Karpas-422 (cell line): ENCODE measurements at regions not wholly inside any gene's neighbourhood (a gene's known extent, or its start where the extent isn't known, plus 50 kb on each side); places are given as distances from the start of the nearest gene placed in this dataset.

Experiments used
- DNase-seq: peaks from one replicate; pipeline ENCODE4 v3.0.0-alpha.2; 2015
- H2AFZ ChIP-seq: fragments of 200-600 bp; sonication (generic); 2 replicates; pipeline ENCODE4 v1.6.1; 2014; ENCODE audit warnings: antibody characterized with exemption, low read length, mixed read lengths
- H3K27ac ChIP-seq: fragments of 200-600 bp; sonication (generic); 2 replicates; pipeline ENCODE4 v1.5.1; 2014; ENCODE audit warnings: mild to moderate bottlenecking, low read length, moderate library complexity
- H3K27me3 ChIP-seq: fragments of 200-600 bp; sonication (generic); 2 replicates; pipeline ENCODE4 v1.6.1; 2014; ENCODE audit warnings: low read length, mixed read lengths
- H3K36me3 ChIP-seq: fragments of 200-600 bp; sonication (generic); 2 replicates; pipeline ENCODE4 v1.6.1; 2014; ENCODE audit warnings: low read length, mixed read lengths; ENCODE audit not compliant: insufficient read depth
- H3K4me1 ChIP-seq: fragments of 200-600 bp; sonication (generic); 2 replicates; pipeline ENCODE4 v1.6.1; 2014; ENCODE audit warnings: mild to moderate bottlenecking, low read length, mixed read lengths
- H3K4me2 ChIP-seq: fragments of 200-600 bp; sonication (generic); 2 replicates; pipeline ENCODE4 v1.6.1; 2014; ENCODE audit warnings: low read length, low read depth, mild to moderate bottlenecking; ENCODE audit not compliant: poor library complexity, severe bottlenecking
- H3K4me3 ChIP-seq: fragments of 200-600 bp; sonication (generic); 2 replicates; pipeline ENCODE4 v1.5.1; 2014; ENCODE audit warnings: mild to moderate bottlenecking, antibody characterized with exemption, low read length, mixed read lengths
- H3K79me2 ChIP-seq: fragments of 200-600 bp; sonication (generic); 2 replicates; pipeline ENCODE4 v1.6.1; 2014; ENCODE audit warnings: mild to moderate bottlenecking, low read length, mixed read lengths
- H3K9ac ChIP-seq: fragments of 200-600 bp; sonication (generic); 2 replicates; pipeline ENCODE4 v1.6.0; 2014; ENCODE audit warnings: low read length
- H3K9me2 ChIP-seq: fragments of 200-600 bp; sonication (generic), shearing (Covaris generic); replicated peaks from 2 replicates; pipeline ENCODE4 v1.6.0; 2014; ENCODE audit warnings: mild to moderate bottlenecking, low read length, moderate library complexity; ENCODE audit not compliant: insufficient read depth
- H3K9me3 ChIP-seq: fragments of 300-700, 200-600 bp; sonication (generic); 2 replicates; pipeline ENCODE4 v1.6.1; 2014; ENCODE audit warnings: low read length, mixed read lengths
- H4K20me1 ChIP-seq: fragments of 200-600 bp; sonication (generic); 2 replicates; pipeline ENCODE4 v1.6.1; 2014; ENCODE audit warnings: mild to moderate bottlenecking, antibody characterized with exemption, low read length, low read depth; ENCODE audit not compliant: insufficient read depth

GRCh38 chr11:16454289-16454863, 98.0 kb upstream of the SOX6 start:
- Histone ChIP-seq H3K27me3 (no peaks in the 10 kb centered on the region; the same call in 1 of the 2 replicates), H3K36me3 (no peaks in the 10 kb centered on the region), H3K9me3 (no peaks in the 10 kb centered on the region), H3K9ac (no peak overlapping the region), H3K4me3 (no peak overlapping the region), H2AFZ (no peak overlapping the region), H3K27ac (no peak overlapping the region), H3K4me1 (no peaks in the 10 kb centered on the region), H4K20me1 (no peaks in the 10 kb centered on the region), H3K4me2 (no peak overlapping the region), H3K9me2 (no peaks in the 10 kb centered on the region), H3K79me2 (no peaks in the 10 kb centered on the region)
- DNase-seq, result no peak

DNA sequence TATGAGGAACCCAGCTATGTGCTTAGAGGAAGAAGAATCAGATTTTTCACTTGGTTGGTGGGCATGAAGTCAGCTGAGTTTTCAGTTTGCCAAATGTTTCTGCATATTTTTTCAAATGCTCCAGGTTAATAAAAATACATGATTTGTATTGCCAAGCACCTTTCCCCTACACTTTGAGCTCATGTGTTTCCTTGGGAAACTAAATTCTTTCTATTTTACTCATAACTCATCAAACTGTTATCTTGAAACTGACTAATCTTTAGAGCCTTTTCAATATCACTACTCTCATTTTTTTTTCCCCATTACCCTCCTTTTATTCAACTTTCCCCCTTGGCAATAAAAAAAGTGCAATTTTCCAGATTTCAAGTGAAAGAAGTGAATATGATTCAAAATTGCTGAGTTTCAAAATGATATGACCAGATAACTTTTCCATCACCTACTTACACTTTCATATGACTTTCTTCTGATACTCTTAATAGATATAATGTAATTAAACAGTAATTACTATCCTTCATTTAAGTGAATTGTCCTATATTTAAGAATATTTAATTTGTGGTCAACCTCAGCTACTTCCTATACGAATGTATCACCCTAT, 91.9 kb upstream of the SOX6 start:
- no peaks in the 10 kb centered on the region for H3K27me3 ChIP-seq
- no peak overlapping the region for H3K9ac ChIP-seq
- H2AFZ ChIP-seq, result no peak overlapping the region
- H3K4me1 ChIP-seq, result no peaks in the 10 kb centered on the region
- H3K9me3 ChIP-seq, result no peaks in the 10 kb centered on the region
- no peaks in the 10 kb centered on the region for H3K79me2 ChIP-seq
- no peak overlapping the region for H3K27ac ChIP-seq
- H3K36me3 ChIP-seq, result no peaks in the 10 kb centered on the region
- no peaks in the 10 kb centered on the region for H3K9me2 ChIP-seq
- no peaks in the 10 kb centered on the region for H4K20me1 ChIP-seq
- H3K4me3 ChIP-seq, result no peak overlapping the region
- no peak overlapping the region for H3K4me2 ChIP-seq
- no peak for DNase-seq

GRCh38 chr11:16441461-16441860, 85.1 kb upstream of the SOX6 start:
- Histone ChIP-seq H3K9me2 (no peaks in the 10 kb centered on the region), H3K4me2 (no peak overlapping the region), H3K9ac (no peak overlapping the region), H2AFZ (no peak overlapping the region), H3K27me3 (no peaks in the 10 kb centered on the region), H3K79me2 (no peaks in the 10 kb centered on the region), H4K20me1 (no peaks in the 10 kb centered on the region), H3K4me3 (no peak overlapping the region), H3K9me3 (no peaks in the 10 kb centered on the region), H3K4me1 (no peaks in the 10 kb centered on the region), H3K27ac (no peak overlapping the region), H3K36me3 (no peaks in the 10 kb centered on the region)
- no peak for DNase-seq

GRCh38 chr11:16440136-16440535, 83.8 kb upstream of the SOX6 start:
- no peak overlapping the region for H2AFZ ChIP-seq
- no peaks in the 10 kb centered on the region for H3K27me3 ChIP-seq
- H3K9me2 ChIP-seq, result no peaks in the 10 kb centered on the region
- H4K20me1 ChIP-seq, result no peaks in the 10 kb centered on the region
- H3K79me2 ChIP-seq, result no peaks in the 10 kb centered on the region
- H3K27ac ChIP-seq, result no peak overlapping the region
- no peaks in the 10 kb centered on the region for H3K4me1 ChIP-seq
- H3K9me3 ChIP-seq, result no peaks in the 10 kb centered on the region
- no peaks in the 10 kb centered on the region for H3K36me3 ChIP-seq
- H3K4me3 ChIP-seq, result no peak overlapping the region
- no peak overlapping the region for H3K4me2 ChIP-seq
- no peak for DNase-seq
- no peak overlapping the region for H3K9ac ChIP-seq

DNA sequence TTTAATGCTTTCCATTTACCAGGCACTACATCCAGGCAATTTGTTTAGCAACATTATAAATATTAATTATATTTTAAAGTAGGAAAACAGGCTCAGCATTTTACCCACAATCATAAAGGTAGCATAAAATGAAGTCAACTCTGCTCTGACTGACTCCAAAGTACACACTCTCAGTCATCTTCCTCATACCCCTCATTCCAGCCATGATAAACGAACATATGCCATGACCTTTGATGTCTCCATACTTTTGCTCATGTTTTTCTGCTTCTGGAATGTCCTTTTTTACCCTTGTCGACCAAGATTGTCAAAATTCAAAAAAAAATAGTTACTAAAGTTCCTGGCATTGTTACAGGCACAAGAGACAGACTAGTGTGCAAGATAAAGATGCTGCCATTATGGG, 77.7 kb upstream of the SOX6 start:
- H3K4me2 ChIP-seq, result no peak overlapping the region
- H4K20me1 ChIP-seq, result no peaks in the 10 kb centered on the region
- H3K36me3 ChIP-seq, result no peaks in the 10 kb centered on the region
- H3K9me2 ChIP-seq, result no peaks in the 10 kb centered on the region
- no peak overlapping the region for H3K4me3 ChIP-seq
- H3K27me3 ChIP-seq, result no peaks in the 10 kb centered on the region
- H3K4me1 ChIP-seq, result no peaks in the 10 kb centered on the region
- DNase-seq, result no peak
- H3K9ac ChIP-seq, result no peak overlapping the region
- no peaks in the 10 kb centered on the region for H3K79me2 ChIP-seq
- H2AFZ ChIP-seq, result no peak overlapping the region
- H3K27ac ChIP-seq, result no peak overlapping the region
- no peaks in the 10 kb centered on the region for H3K9me3 ChIP-seq

- H4K20me1 ChIP-seq, result no peaks in the 10 kb centered on the region
- DNase-seq, result no peak
- H3K4me1 ChIP-seq, result no peaks in the 10 kb centered on the region
- H3K9me3 ChIP-seq, result no peaks in the 10 kb centered on the region
- no peak overlapping the region for H3K9ac ChIP-seq
- H3K27ac ChIP-seq, result no peak overlapping the region
- no peaks in the 10 kb centered on the region for H3K27me3 ChIP-seq
- H3K4me3 ChIP-seq, result no peak overlapping the region
- H3K79me2 ChIP-seq, result no peaks in the 10 kb centered on the region
- H2AFZ ChIP-seq, result no peak overlapping the region
- no peak overlapping the region for H3K4me2 ChIP-seq
- H3K9me2 ChIP-seq, result no peaks in the 10 kb centered on the region
- H3K36me3 ChIP-seq, result no peaks in the 10 kb centered on the region
These were observed 74.3 kb upstream of the SOX6 start for GRCh38 chr11:16430674-16431073.

DNA sequence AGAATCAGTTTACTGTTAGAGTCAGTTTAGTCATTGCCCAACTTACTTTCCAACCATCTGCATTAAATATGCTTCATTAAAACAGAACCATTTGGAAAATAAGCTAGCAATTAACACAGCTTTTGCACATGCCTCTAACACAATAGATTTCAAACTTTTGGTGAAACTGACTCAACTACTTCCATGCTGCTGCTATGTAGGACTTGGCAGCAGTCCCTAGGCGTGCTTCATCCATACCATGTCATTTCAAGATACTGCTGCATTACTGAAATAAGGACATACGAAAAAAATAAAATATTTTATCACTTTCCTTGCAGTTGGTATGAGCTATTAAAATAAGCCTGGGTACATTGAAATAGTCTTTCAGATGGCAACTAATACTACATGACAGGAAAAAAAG, 65.5 kb upstream of the SOX6 start:
- Histone ChIP-seq H3K9me3 (no peaks in the 10 kb centered on the region), H3K4me1 (no peaks in the 10 kb centered on the region), H3K4me2 (no peak overlapping the region), H3K27me3 (no peaks in the 10 kb centered on the region), H3K27ac (no peak overlapping the region), H2AFZ (no peak overlapping the region), H4K20me1 (no peaks in the 10 kb centered on the region), H3K9ac (no peak overlapping the region), H3K36me3 (no peaks in the 10 kb centered on the region), H3K4me3 (no peak overlapping the region), H3K9me2 (no peaks in the 10 kb centered on the region), H3K79me2 (no peaks in the 10 kb centered on the region)
- DNase-seq, result no peak

GRCh38 chr11:16418428-16419097, 62.2 kb upstream of the SOX6 start:
- no peaks in the 10 kb centered on the region for H3K36me3 ChIP-seq
- H3K79me2 ChIP-seq, result no peaks in the 10 kb centered on the region
- H3K4me3 ChIP-seq, result no peak overlapping the region
- H3K9ac ChIP-seq, result no peak overlapping the region
- no peak overlapping the region for H3K4me2 ChIP-seq
- no peaks in the 10 kb centered on the region for H3K9me3 ChIP-seq
- DNase-seq, result no peak
- no peak overlapping the region for H2AFZ ChIP-seq
- no peaks in the 10 kb centered on the region for H3K4me1 ChIP-seq
- H3K9me2 ChIP-seq, result no peaks in the 10 kb centered on the region
- no peak overlapping the region for H3K27ac ChIP-seq
- no peaks in the 10 kb centered on the region for H3K27me3 ChIP-seq
- no peaks in the 10 kb centered on the region for H4K20me1 ChIP-seq
